Sciatic nerve (tissue), 2 donors: ENCODE measurements at regions not wholly inside any gene's neighbourhood (a gene's known extent, or its start where the extent isn't known, plus 50 kb on each side); places are given as distances from the start of the nearest gene placed in this dataset.
A peak's percentile ranks its signal among the peaks of the same experiment; 100 is the strongest.

Experiments used
- ATAC-seq: fragments of 200-7000 bp; cut with Tn5 transposase; one replicate; pipeline ENCODE4 v1.9.1; 2020; ENCODE audit warnings: mild to moderate bottlenecking, moderate library complexity
- DNase-seq: peaks from one replicate; pipeline ENCODE4 v3.0.0-alpha.2; 2020; ENCODE audit warnings: low spot score
- intact Hi-C: fragments of 100-400 bp; cut with DNase I; formaldehyde crosslinking; loops from one replicate; pipeline ENCODE4 v1.14.2; 2022
- donor health status: DM: no; HTN: no; CAD: no.
- donor health status: DM: no; HTN: no; CAD: no.

DNA sequence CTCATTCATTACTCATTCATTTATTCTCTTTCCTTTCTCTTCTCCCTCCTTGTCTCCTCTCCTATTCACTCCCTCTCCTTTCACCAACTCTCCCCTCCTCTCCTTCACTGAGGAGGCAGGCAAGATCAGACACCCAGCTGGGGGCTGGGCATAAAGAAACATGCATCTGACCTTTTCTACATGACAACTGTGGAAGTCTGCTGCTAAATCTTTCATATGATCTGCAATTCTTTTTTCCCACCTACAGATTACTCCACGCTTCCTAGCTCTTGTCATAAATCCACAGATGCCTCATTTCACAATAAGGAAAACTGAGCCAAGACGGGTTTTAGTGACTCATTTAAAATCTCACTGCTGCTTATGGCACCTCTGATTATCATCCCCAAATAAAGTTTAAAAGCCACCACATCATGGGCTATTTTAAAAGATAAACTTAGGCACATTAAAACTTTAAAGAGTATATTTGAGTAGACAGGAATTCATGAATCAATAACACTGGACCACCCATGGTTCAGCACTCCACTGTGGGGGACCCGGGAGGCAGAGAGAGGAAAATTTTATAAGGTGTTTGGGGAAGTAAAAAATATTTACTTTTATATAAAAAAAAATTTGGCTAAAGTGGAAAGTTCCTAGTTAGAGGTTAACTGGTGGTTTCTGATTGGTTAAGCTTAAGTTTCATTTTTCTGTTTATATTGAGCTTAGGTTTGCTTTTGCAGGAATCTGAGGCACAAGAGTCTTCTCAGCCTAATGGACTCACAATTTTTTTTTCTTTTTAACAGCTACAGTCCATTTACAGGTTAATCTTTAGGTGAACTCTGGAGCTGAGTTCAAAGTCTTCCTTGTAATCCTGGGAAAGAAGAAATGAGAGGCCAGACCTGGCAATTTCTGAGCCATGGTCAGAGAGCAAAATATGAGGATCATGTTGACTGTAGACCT is 55.8 kb upstream of the DNAH14 start:
- DNase-seq, result no peak
- intact Hi-C loops, result no loop called here
- no peak for ATAC-seq

DNA sequence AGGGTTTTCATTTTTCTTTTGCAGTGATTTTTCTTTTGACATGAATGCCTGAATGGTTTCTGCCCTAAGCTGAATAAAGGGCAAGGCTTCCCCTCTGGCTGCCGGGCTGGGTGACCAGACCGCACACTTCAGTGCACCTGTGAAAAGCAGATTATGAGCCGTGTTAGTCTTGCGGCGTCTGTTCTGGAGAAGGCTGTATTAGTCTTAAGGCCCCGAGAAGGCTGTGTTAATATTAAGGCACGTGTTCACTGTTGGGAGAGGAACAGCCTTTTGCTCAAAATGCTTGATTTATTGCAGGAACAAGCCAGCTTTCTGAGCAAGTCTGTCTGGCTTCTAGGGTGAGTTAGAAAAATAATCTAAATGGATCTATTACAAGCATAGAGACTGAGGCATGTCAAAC is 54.7 kb upstream of the DNAH14 start:
- intact Hi-C loops, result no loop called here
- no peak for ATAC-seq

DNA sequence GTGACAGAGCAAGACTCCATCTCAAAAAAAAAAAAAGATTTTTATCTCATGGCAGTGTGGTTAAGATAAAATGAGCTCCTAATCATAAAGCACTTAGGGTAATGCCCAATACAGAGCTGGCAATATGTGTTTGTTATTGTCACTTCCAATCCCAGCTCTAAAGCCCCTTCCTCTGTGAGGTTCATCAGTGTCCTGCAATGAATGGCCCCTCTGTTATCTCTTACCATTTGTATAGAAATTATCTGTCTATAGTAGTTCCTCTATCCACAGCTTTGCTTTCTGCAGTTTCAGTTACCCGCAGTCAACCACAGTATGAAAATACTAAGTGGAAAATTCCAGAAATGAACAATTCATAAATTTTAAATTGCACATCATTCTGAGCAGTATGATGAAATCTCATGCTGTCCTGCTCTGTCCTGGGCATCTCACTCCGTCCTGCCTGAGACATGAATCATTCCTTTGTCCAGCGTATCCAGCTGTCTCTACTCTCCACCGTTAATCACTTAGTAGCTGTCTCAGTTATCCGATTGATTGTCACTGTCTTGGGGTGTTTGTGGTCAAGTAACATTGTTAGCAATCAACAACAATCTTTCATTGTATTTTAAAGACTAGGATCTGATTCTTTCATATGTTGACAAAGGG is 50.2 kb upstream of the DNAH14 start:
- ATAC-seq (peak; percentile 20), DNase-seq (no peak)
- intact Hi-C loops, result no loop called here

More for the DNA sequence above, 54.7 kb upstream of the DNAH14 start:
- DNase-seq, result no peak
